Umbilical cord (tissue), 1 donor: ENCODE measurements at regions not wholly inside any gene's neighbourhood (a gene's known extent, or its start where the extent isn't known, plus 50 kb on each side); places are given as distances from the start of the nearest gene placed in this dataset.

ENCODE experiments used
- DNase-seq: peaks from one replicate; pipeline ENCODE4 v3.0.0-alpha.2; 2015; ENCODE audit warnings: low spot score

DNA sequence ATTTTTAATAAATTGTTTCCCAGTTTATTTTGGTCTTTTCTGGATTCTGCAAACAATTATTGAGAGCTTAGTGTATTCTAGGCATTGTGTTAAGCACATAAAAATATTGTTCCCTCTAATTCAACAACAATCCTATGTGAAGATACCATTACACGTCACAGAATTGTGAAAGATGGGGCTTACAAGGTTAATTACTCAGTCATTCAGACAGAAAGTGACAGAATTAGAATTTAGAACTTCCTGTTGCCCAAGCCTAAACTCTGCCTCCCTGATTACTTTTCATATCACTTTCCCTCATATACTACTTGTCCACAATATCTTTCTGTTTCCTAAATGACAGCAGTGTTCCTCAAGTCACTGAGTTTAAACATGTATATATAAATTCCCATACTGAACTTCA is 186.7 kb upstream of the VEGFC start:
- DNase-seq: no peak

DNA sequence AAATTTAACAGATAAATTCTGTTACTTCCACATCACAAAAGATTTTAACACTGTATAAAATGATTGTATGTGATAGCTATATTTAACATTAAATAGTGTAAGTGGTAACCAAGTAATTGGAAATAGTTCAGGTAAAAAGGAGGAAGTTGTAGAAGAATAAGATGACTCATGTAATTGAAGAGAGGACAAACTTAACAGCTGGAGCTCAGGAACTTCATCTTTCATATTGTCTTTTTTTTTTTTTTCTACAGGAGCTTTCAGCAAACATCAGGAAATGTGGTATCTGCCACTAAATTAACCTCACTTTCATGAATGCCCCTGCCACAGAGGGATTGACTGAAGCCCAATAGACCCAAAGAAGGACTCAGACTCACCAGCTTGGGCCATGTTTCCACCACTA is 188.4 kb upstream of the VEGFC start:
- DNase-seq: no peak

DNA sequence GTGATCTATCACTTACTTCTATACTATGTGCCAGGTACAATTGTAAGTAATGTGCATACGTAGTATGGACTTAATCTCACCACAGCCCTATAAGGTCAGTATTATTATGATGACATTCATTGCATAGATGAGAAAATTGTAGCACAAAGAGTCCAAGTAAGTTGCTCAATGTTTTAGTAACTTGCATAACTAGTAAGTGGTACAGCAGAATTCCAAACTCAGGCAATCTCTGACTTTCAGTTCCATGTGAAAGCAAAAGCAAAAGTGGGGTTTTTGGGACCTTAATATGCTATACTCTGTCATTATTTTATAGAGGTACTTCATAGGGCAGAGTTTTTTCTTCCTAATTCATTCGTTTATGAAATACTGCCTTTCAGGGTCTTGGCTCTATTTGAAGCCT is 188.8 kb upstream of the VEGFC start:
- DNase-seq: no peak

- DNase-seq: peak; percentile 10
Measured at GRCh38 chr4:176988226-176988625, 195.5 kb upstream of the VEGFC start.

GRCh38 chr4:176989186-176989585 is 196.5 kb upstream of the VEGFC start:
- no peak for DNase-seq

DNA sequence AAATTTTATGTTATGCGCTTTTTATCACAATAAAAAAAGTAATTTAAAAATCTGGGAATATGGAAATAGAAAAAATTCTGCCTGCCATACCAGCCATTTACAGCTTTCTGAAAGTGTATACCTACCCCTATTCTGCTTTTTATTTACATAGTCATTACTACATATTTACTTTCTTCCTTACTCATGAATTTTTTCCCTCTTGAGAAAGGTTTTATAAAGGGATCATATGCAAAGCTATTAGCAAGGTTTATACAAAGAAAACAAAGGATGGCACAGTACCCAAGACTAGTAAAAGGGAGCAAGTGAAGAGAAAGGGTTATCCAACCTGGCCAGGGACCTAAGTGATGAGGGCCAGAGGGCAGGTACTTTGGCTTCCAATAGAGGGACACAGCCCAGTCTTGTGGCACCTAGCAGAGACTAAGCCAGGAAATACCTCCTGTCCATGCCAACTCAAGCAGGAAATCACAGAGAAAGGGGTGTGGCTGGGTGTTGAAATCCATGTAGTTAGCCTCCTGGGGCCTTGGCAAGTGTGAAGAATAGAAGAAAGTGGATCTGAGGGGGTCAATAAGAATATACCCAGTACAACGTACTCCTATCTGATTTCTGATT is 207.3 kb upstream of the VEGFC start:
- no peak for DNase-seq

DNA sequence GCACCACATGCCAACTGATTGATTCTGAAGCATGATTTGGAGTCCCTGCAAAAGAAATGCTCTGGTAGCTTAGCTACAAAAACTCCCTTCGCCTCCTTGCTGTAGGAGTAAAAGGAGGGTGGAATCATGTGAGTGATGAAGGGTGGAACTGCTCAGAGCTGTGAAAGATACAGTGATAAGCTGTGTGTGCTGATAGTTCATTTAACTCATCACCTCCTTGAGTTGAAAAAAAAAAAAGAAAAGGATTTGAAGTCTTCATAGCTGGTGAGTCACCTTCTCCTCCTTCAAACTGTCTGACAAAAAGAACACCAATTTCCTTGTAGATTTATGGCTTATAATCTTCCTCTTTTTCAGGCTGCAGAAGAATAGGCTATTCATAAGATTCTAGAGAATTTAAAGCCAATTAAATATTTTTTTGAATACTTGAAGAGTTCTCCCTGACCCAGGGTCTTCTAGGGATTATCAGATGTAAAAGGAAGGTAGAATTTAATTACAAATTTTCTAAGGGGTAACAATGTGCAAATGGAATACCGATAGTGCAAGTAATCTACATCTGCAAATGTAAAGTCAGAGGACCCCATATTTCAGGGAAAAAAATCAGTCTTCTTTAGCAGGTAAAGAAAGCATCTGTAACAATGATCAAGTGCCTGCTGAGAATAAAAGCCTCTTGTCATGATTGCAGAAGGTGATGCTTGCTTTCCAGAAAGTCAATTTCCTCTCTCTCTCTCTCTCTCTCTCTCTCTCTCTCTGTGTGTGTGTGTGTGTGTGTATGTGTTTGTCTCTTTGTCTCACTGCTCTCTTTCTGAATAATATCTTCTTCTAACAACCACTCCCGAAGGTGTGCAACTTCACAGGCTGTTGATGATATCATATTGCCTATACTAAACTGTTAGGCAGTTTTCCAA is 208.8 kb upstream of the VEGFC start:
- DNase-seq: no peak

DNA sequence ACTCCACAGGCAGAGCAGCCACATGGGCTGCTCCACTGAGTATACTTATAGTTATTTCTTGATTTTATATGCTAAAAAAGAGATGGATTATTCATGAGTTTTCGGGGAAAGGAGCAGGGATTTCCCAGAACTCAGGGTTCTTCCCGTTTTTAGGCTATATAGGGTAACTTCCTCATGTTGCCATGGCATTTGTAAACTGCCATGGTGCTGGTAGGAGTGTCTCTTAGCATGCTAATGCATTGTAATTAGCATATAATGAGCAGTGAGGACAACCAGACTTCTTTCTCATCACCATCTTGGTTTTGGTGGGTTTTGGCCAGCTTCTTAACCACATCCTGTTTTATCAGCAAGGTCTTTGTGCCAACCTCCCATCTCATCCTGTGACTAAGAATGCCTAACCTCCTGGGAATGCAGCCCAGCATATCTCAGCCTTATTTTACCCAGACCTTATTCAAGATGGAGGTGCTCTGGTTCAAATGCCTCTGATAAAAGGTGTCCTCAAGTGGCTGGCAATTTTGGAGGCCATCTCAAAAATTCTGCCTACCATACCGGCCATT is 213.0 kb upstream of the VEGFC start:
- DNase-seq: no peak

GRCh38 chr4:177006331-177006730 is 213.6 kb upstream of the VEGFC start:
- DNase-seq: no peak

- no peak for DNase-seq
Measured at GRCh38 chr4:177008071-177008835, 215.5 kb upstream of the VEGFC start.

DNA sequence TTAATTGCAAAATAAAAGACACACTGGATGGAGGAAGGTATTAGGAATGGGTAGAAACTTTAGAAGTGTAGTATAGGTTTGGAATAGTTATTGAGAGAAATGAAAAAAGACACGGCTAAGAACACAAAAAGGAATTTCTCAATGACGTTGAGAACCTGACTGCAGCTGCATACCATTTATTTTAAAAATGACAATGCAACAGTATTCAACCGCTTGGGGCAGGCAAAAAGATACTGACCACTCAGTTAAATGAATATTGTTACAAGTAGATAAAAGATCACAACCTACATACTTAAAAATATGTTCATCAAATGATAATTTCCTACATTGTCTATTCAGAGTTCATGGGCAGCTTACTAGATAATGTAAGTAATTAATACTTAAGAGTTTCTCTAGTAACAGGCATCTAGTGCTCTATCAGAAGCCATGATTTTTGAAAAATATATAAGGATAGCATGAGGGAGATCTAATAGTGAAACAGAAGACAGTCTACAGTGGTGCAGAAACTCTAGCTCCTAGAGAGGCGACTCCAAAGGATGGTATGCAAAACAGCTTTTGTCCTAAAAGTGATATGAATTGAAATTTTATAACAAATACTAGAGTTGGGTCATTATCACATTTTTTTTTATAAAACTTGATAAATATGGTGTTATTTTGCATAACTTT is 216.2 kb upstream of the VEGFC start:
- DNase-seq: no peak

DNA sequence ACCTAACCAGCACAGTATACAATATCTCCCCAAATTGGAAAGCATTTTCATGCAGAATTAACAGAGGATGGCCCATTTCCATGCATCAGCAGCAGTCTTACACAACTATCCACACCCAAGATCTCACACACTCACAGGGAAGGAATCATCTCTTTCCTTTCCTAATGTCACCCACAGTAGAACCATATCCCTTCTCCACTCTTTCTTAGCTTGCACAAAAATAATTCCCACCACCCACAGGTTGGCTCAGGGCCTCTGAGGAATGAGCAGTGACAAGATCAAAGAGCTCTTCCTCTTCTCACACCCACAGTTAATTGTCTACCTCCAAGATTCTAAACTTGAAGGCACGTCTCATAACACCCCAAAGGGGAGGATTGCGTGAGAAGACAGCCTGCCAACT is 217.7 kb upstream of the VEGFC start:
- no peak for DNase-seq

DNA sequence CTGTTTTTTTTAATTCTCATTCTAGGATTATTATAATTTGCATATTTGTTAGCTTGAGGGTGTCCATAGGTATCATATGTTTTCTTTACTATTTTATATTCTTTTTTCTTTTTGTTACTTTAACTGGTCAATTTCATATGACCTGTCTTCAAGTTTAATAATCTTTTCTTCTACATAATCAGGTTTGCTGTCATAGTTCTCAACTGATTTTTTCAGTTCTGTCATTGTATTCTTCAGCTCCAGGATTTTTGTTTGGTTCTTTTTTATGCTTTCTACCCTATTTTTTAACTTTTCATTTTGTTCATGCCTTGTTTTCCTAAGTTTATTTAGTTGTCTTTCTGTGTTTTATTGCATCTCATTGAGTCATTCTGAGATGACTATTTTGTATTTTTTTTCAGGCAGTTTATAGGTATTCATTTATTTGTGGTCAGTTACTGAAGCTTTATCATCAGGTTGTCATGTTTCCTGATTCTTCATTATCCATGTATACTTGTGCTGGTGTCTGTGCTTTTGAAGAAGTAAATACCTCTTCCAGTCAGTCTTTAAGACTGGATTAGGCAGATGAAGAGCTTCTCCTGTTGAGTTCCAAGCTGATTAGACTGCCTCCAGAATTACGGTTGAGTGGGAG is 220.3 kb upstream of the VEGFC start:
- no peak for DNase-seq

GRCh38 chr4:177016541-177017141 is 223.9 kb upstream of the VEGFC start:
- DNase-seq: no peak

GRCh38 chr4:177023951-177024350 is 231.2 kb upstream of the VEGFC start:
- no peak for DNase-seq

DNA sequence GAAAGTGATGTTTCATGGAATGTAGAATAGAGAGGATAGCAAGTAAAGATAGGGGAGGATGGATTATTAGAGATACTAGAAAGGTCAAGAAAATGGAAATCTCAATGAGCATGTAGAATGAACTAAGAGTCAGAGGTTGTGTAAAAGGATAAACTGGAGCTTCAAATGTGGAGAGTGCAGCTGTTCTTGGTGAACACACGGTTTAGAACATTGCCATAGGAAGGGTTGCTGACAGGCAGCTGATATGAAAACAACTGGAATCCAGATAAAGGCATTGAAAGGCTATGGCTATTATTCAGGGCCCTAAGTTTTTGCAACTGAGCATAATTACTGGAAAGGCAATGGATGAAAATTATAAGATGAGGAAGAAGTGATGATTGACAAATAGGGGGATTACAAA is 239.6 kb upstream of the VEGFC start:
- DNase-seq: no peak

DNA sequence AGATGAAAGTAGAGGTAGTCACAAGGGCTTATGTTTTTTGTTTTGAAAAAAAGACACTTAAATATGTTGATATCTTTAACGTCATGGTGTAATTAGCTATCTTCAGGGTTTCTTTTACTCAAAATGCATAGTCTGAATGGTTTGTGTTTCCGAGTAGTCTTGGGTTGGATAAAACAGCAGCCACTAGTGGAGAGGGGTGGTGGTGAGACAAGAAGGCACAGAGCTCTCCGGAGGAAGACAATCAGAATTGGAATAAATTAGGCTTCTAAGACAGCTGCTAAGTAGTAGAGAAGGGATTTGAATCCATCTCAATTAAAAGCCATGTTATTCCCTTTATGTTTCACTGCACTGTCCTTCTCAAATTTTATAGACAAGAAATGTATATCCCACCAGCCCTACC is 240.4 kb upstream of the VEGFC start:
- no peak for DNase-seq

DNA sequence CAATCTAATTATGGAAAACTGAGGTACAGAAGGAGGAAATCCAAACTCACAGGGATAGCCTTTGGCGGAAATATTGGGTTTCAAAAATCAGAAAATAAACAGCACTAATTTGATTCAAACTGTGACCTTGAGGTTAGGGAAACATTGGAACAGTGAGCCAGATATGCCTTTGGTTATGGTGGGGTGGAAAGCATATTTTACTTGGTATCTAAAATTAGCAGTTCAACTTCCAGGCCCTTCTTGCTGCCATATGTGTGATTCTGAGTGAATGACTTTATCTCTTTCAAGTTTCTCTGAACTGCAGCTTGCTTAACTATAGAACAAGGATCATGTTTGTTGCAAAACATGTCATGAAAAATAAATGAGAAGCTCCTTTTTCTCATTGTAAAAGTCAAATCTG is 240.9 kb upstream of the VEGFC start:
- DNase-seq: no peak

DNA sequence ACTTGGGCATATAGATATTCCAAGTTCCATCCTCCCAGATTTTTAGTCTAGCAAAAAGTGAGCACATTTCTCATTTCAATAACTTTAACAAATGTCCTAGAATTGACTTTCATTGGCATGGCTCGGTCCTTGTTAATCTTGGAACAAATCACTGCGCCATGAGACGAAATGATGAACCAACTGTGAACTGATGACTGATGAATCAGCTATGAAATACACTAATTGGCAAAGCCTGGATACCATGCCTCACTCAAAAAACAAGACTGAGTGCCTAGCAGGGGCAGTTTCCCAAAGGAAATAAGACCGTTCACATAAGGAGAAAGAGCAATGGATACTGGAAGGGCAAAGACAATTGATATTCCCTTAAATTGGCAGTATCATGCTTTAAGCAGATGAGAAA is 248.6 kb upstream of the VEGFC start:
- no peak for DNase-seq

DNA sequence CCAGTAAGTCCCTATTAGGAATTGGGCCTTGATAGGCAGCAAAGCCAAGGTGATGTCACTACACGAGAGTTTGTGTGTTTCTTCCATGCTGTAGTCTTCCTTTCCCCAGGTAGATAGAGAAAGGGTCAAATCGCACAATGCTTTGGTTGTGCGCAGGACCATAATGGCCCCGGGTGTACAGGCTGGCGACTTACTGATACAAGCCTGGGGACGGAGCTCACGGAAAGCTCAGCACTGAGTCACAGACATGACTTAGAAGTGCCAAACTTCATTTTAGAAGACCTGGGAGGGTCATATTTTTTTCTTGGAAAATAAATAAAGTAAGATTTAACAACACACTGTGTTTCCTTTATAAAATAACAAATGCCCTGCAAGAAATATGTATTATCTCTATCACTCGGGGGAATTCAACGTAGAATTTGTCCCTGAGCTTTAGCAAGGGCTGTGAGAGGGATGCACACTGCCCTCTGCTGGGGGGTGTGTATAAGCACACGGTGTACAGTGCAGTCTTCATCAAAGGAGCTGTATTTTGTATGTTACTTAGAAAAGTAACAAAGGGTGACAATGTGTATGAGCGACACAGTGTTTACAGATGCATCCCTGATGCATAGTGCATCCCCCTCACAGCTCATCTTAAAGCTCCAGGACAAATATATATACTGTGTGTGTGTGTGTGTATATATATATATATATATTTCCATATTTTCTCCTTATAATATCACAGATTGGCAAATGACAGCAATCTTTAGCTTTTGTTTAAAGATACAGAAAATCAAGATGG is 254.5 kb upstream of the VEGFC start:
- peak; percentile 65 for DNase-seq
